HG02571 (cell line): ENCODE measurements at regions not wholly inside any gene's neighbourhood (a gene's known extent, or its start where the extent isn't known, plus 50 kb on each side); places are given as distances from the start of the nearest gene placed in this dataset.
"Not testable (repeated sequence)": the region's sequence is repeated elsewhere in the genome, so short reads cannot be mapped to it uniquely, and the experiment has no call there.

Source experiments
- ATAC-seq: cut with Tn5 transposase; IDR thresholded peaks from one replicate; pipeline ENCODE4 v1.9.1; 2021; ENCODE audit warnings: mild to moderate bottlenecking, moderate library complexity; ENCODE audit not compliant: unreplicated experiment

DNA sequence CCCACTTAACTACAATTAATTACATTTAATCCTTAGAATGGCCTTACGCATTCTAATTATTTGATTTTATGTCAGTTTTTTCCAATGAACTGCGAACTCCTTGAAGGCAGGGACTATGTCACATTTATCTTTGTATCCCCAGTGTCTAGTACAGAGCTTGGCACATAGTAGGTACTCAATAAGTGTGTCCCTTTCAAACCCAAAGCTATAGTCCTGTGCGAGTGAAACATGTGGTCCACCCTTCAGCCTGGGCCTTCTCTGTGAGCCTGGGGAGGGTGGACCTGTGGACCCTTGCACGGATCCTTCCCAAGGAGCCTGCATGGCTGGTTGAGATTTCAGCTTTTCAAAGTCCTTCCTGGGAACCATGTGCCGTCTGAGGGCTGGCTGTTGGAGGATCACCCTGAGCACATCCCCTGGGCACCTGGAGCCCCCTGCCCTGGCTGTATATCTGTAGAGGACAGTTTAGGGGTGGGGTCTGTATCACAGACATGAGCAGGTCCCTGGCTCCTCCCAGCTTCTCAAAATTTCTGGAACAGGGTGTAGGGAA, 103.1 kb downstream of the IER5 start:
- no peak for ATAC-seq

DNA sequence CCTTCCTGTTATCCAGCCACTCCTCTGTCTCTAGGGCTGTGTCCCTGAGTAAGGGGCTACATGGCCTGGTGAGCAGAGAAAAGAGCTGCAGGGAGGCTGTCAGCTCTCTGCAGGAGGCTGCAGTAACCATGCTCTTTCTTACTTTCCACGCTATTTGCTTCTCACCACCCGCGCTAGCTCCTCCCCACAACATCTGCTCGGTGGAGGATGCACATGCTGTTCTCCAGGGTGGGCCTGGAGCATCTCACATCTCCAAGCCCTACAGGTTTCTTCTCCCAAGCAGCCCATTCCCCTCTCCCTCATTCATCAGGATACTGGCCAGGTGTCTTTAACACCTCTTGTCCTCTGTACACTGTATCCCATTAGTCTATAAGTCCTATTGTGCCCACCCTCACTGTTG, 103.8 kb downstream of the IER5 start:
- ATAC-seq, result no peak

DNA sequence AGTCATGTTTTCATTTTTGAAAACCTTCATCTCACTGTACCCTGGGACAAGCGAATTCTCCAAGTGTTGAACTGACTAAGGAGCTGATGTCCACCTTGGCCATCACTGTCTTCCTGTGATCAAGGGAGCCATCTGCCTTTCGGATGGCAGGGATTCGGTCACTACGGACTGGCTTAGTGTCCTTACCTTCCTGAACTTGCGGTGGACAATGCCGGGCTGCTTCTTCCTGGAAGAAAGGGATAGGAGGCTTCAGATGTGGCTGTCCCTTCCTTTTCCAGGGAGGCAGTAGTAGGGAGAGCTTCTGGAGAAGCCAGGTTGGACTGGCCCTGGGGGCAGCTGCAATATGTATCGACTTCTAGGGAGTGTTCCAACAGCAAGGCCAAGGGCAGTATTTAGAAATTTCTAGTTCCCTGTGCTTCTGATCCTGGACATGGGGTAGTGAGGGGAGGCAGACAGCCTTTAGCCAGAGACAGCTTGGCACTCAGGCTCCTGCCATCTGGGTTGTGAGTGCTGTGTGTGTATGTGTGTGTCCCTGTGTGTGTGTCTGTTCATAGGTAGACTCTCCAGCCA, 114.6 kb downstream of the IER5 start:
- no peak for ATAC-seq

- no peak for ATAC-seq
These were observed 116.0 kb downstream of the IER5 start for GRCh38 chr1:181204530-181204929.

GRCh38 chr1:181205901-181206300, 117.4 kb downstream of the IER5 start:
- no peak for ATAC-seq

DNA sequence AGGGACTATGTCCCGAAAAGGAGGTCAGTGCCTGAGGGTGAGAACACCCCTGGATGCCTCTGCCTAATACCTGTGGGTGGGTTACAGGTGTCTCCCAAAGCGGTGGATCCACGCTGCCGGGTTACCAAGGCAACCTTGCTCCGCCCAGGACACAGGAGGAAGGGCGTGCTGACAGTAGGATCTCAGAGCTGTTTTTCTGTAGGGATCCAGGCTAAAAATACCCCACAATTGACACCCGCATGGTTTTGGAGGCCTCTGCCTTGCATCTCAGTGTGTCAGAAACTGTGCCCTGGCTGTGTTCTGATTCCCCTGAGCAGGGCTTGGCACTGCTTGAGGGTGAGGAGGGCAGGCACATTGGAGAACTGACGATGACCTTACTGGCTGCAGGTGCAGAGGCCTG, 118.0 kb downstream of the IER5 start:
- ATAC-seq, result no peak

GRCh38 chr1:181206979-181207790, 118.7 kb downstream of the IER5 start:
- no peak for ATAC-seq

DNA sequence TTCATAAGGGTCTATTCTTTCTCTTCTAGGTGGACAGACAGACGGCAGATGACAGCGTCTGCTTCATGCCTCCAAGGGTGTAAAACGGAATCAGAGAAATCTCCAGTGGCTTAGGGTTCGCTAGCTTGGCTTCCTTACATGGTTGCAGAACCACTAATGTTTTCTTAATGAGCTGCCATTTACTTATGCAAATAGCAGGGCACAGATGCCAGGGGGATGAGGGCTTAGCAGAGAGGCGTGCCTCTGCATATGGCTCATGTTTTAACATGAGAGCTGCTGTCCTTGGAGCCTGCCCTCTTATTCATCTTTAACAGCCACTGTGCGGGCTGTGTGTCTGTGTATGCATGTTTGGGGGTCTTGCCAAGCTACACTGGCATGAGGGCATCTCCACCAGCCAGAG, 119.6 kb downstream of the IER5 start:
- ATAC-seq, result no peak

DNA sequence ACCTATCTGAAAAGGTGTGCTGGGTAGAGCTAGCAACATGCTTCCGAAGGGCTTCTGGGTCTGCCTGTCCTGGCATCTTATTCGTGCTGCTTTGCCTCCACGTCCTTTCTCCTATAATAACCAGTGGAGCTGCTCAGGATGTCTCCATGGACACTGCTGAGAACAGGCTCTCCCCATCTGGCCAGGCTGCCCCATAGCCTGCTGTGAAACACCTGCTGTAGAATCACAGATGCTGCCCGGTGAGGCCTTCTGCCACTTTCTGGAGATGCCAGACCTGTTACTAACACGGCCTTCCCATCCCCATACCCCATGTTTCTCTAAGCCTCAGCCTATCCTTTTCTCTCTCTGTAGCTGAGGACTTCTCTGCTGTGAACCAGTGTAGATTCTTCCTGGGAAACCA, 120.5 kb downstream of the IER5 start:
- no peak for ATAC-seq

GRCh38 chr1:181213056-181213455, 124.6 kb downstream of the IER5 start:
- ATAC-seq, result no peak

DNA sequence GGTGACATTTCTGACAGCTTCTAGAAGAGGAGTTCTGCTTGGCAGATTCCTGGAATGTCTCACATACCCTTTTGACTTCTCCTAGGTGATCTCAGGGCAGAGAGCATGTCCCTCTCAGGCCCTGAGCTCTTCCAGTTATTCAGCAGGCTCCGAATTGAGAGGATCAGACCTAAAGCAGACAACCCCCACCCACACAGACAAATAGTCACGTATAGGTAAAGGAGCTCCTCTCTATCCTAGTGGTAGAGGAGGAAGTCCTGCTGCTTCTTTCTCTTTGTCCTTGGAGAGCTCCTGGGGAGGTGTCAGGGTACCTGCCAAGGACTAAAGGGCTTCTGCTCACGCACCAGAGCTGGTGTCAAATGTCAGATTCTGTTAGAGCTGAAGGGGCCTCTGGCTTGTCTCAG, 128.1 kb downstream of the IER5 start:
- no peak for ATAC-seq

DNA sequence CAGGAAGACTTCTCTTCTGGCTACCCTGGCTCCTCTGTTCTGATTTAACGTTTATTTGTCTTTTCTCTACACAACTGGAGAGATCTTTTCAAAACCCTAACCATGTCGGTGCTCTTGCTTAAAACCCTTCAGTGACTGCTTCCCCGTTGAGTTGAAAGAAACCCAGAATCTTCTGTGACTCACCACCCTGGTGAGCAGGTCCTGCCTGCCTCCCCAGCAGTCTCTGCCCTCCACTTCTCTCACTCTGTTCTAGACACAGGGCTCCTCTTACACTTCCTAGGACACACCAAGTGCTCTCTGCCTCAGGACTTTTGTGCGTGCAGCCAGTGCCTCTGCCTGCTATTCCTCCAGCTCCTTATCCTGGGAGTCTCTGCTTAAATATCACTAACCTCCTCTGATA, 131.4 kb downstream of the IER5 start:
- no peak for ATAC-seq

GRCh38 chr1:181221078-181221477, 132.6 kb downstream of the IER5 start:
- no peak for ATAC-seq

DNA sequence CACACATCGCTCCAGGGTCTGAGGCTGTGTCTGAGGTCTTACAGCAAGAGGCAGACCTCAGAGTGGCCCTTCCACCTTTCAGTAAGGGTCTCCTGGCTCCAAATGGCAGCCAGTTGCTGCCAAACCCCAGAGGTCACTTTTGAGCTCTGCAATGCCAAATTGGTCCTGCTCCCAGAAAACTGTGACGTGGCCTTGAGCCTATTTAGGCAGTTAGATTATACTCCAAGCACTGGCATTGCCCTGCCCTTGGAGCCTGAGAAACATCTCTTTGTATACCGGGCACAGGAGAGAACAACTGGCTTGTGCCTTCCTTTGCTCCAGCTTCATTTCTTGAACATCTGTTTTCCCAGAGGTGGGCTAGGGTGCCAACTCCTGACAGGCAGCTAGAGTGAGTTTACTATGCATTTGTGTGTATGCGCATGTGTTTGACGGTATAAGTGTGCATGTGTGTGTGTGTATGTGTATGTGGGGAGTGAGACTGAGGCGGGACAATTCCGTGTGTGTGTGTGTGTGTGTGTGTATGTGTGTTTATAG, 134.5 kb downstream of the IER5 start:
- no peak for ATAC-seq

- not testable (repeated sequence) for ATAC-seq
These were observed 138.2 kb downstream of the IER5 start for GRCh38 chr1:181226728-181227127.

GRCh38 chr1:181239086-181239485, 150.6 kb downstream of the IER5 start:
- no peak for ATAC-seq

GRCh38 chr1:181246320-181246719, 157.8 kb downstream of the IER5 start:
- not testable (repeated sequence) for ATAC-seq

DNA sequence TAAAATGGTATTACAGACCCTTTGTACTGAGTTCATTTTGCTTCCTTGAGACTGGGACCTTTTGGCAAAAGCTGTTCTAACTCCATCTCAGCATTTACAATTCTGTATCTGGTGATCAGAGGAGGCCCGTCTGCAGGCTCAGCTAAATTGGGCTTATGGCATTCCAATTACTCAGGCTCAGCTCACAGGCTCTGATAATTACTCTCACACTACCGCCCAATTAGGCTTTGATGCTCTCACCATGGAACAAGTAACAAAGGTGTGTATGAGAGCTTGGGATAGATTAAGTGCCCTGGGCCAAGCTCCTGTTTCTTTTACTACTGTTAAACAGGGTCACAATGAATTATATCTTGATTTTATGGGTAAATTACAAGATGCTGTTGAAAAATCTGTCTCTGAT, 159.9 kb downstream of the IER5 start:
- not testable (repeated sequence) for ATAC-seq

GRCh38 chr1:181249186-181249585, 160.7 kb downstream of the IER5 start:
- ATAC-seq, result no peak

DNA sequence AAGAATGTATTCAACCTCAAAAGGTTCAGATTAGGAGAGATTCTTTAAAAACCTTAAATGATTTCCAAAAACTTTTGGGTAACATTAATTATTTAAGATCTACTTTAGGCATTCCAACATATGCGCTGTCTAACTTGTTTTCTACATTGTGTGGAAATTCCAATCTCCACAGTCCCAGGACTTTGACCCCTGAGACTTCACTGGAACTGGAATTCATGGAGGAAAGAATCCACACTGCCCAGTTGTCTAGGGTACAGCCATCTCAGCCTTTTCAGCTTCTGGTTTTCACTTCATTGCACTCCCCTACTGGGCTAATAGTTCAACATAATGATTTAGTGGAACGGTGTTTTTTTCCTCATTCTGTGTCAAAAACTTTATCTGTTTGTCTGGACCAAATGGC, 161.5 kb downstream of the IER5 start:
- no peak for ATAC-seq

DNA sequence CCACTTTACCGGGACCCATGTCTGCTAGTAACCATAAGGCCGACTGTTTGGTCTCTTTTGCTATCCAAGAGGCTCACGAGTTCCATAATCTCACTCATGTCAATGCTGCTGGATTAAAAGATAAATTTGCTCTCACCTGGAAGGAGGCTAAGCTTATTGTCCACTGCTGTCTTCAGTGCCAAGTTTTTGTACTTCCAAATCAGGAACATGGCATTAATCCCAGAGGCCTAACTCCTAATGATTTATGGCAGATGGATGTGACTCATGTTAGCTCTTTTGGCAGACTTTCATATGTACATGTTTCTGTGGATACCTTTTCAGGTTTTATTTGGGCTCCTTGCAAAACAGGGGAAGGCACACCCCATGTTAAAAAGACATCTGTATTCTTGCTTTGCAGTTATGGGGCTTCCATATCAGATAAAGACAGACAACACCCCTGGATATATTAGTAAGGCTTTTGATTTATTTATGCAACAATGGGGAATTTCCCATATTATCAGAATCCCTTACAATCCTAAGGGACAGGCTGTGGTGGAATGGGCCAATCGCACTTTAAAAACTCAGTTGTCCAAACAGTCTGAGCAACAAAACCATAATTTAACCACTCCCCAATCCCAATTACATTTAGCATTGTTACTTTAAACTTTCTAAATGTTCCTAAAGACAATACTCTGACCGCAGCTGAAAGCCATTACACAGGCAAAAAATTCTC, 162.7 kb downstream of the IER5 start:
- no peak for ATAC-seq

DNA sequence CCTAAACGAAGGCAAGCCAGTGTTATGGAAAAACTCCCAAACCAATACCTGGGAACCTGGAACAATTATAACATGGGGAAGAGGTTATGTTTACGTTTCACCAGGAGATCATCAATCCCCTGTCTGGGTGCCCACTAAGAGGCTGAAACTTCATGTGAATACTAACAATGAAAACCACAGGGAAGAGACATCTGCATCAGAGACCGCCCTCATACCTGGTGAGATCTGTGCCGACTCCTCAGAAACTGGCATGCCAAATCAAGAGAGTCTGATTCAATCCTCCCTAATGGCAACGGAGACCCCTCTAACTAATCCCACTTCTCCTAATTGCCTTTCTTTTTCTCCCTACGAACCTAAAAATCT, 163.2 kb downstream of the IER5 start:
- no peak for ATAC-seq
